ENCODE measurements at regions not wholly inside any gene's neighbourhood (a gene's known extent, or its start where the extent isn't known, plus 50 kb on each side); places are given as distances from the start of the nearest gene placed in this dataset.

DNA sequence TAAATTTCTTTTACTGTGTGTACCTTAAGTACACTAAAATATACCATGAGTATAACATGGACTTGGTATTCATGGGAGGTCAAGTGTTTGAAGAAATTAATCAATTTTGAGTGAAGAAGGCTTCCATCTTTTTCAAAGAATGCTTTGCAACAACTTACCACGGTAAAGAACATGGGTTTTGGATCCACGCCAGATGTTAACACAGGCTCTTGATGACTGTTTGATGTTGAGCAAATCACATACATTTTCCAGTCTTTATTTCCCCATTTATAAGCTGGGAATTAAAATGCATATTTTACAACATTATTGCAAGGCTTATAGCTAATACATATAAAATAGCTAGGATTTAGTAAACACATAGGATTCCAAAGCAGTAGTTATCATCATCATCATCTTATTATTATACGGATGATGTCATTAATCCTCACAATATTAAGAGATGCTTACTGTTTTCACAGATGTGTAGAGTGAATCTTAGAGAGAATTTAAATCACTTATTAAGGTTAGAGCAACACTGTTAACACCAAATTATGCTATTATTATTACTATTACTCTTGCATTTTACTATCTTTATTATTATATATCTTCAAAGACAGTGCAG, 362.0 kb downstream of the PRELID2 start:
- TF ChIP-seq, protein P1, sequence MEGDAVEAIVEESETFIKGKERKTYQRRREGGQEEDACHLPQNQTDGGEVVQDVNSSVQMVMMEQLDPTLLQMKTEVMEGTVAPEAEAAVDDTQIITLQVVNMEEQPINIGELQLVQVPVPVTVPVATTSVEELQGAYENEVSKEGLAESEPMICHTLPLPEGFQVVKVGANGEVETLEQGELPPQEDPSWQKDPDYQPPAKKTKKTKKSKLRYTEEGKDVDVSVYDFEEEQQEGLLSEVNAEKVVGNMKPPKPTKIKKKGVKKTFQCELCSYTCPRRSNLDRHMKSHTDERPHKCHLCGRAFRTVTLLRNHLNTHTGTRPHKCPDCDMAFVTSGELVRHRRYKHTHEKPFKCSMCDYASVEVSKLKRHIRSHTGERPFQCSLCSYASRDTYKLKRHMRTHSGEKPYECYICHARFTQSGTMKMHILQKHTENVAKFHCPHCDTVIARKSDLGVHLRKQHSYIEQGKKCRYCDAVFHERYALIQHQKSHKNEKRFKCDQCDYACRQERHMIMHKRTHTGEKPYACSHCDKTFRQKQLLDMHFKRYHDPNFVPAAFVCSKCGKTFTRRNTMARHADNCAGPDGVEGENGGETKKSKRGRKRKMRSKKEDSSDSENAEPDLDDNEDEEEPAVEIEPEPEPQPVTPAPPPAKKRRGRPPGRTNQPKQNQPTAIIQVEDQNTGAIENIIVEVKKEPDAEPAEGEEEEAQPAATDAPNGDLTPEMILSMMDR (IDR thresholded peaks at IDR 0.05) = no peak

DNA sequence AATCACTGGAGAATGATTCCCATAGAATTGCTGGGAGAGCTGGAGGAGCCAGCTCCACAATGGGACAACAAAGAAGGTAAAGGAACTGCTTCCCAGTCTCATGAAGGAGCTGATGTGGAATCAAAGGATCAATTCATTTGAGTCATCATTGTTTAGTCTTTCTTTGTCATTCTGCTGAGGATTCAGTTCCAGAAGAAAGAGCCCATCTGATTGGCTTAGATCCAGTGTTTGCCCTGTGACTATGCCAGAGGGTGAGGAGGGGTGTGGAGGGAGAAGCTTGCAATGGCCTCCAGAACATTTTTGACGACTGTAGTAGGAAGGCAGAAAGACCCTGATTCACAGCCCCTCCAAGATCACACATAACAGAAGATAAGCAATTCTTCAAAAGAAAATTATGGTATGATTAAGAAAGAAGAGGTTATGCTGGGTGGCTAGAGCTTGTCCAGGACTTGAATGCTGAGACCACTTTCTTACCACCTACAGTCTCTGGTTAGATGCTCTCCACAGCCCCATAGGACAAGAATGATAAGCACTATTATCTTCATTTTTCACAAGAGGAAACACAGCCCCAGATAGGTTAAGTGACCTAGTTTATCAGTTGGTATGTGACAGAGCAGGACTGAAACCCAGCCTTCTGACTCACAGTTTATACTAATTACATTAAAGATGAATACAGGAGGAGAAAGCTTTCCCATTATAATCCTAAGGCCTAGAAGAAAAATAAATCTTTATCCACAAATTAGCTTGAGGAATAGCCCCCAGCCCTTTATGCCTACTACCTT, 363.1 kb downstream of the PRELID2 start:
- TF ChIP-seq, protein P1 (IDR thresholded peaks at IDR 0.05) = no peak

DNA sequence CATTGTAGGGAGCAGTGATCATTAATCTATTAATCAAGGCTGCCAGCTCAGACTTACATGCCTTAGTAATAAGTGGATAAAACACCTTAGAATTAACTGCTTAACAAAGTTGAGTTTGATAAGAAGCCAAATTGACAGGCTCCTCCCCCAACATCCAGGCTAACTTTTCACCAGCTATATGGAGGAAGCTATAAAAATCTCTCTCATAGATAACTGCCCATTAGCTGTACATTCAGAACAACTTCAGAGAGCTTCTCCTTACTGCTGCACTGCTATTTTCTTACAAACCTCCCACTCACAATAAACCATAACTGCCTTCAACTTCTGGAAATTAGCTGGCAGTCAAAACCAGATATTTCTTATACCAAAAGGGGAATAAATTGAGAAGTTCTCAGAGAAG, 364.1 kb downstream of the PRELID2 start:
- TF ChIP-seq, protein P1 (IDR thresholded peaks at IDR 0.05) = no peak

DNA sequence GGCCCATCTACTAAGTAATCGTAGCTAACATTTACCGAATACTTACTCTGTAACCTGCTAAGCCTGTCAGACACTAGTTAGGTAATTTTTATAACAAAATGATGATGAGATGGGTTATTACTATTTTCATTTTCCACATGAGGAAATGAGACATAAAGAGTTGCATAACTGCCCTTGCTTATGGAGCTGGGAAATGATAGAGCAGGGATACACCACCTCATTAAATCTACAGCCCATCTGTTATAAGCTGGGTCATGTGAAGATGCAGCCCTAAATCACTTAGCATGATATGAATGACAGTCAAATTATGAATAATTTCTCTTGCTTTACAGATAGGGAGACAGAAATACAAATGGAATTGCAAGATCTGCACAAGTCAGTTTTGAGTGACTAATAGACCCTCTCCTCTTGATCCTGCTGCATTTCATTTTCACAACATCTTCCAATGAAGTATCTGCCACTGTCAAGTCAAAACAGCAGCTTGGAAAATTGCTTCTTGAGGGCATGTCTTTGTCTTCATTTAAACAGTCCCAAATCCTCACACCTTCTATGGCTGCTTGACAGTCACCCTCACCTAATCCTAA, 364.7 kb downstream of the PRELID2 start:
- TF ChIP-seq, protein P1 (IDR thresholded peaks at IDR 0.05) = no peak

DNA sequence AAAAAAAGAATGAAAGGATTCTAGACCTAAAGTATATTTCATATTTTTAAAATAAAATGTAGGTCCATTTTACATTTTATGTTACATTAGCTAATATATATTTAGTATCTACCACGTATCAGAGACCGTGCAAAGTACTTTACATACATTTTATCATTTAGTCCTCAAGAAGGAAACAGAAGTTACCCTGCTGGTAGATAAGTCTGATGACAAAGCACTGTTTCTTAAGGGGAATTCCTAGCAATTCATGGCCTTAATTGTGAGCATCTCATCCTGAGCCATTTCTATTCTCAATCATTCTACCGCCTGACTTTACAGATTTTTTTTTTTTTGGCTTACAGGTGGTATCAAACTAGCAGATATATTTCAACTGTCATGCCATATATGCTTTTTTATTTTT, 367.7 kb downstream of the PRELID2 start:
- TF ChIP-seq, protein P1 (IDR thresholded peaks at IDR 0.05) = no peak

DNA sequence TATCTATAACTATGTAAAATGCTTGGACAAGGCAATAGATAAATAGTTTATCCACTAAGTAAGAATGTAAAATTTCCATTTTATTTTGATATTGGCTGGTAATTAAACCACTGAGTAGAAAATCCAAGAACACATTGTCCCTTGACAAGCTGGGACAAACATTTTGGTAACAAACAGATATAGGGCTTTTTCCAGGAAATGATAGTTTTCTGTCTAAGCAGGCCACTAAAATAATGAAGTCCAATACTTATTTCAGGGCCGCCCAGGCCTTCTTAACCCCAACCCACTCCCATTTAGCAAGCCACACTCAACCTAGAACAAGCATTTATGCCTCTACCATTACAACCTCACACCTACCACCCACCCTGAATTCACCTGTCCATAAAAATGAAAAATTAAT, 368.6 kb downstream of the PRELID2 start:
- TF ChIP-seq, protein P1 (IDR thresholded peaks at IDR 0.05) = no peak

DNA sequence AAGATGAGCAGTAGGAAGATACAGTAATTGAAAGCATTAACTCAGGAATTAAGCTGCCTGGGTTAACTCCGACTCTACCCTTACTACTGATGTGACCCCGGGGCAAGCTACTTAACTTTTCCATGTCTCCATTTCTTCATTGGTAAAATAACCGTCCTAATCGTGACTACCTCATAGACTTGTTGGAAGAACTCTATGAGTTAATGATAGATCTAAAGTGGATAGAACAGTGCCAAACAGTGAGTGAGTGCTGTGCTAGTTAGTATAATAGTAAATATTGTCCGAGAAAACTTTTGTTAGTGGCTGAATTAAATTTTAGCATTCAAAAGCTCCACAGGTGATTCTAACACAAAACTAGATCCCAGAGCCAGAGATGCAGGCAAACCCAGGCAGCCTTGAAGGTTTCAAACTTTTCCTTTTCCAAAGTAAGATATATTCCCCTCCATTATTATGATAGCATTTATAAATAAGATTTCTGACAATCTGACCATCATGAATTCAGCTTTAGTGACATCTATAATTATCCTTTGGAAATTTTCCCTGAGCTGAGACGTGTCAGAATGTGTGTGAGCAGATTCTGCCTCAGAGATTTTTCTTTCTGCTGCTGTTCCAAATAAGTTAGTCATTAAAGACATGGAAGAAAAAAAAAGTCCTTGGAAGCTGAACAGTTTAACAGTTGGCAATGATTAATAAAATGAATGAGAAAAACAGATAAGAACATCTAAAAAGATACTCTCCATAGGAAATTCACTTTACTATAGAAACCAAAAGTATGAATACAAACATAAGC, 369.5 kb downstream of the PRELID2 start:
- TF ChIP-seq, protein P1 (IDR thresholded peaks at IDR 0.05) = no peak

All from LNCAP (cell line).